Stimulated activated naive CD8-positive, alpha-beta T cell treated with anti-CD3 and anti-CD28 coated beads, Interleukin-15, amount 100 ng/mL, for 72 hours (primary cell): ENCODE measurements at regions not wholly inside any gene's neighbourhood (a gene's known extent, or its start where the extent isn't known, plus 50 kb on each side); places are given as distances from the start of the nearest gene placed in this dataset.

Source experiments
- ATAC-seq: fragments of 150-1000 bp; cut with Tn5 transposase; 2 replicates; pipeline ENCODE4 v1.10.0; 2021; ENCODE audit warnings: mild to moderate bottlenecking, moderate library complexity
- DNase-seq, 2 donors: peaks; one replicate each; pipeline ENCODE4 v3.0.0; 2021 to 2022
- H3K27ac Mint-ChIP-seq, 2 donors: one replicate each; pipeline ENCODE4 v1.8.0; 2022; ENCODE audit warnings: mild to moderate bottlenecking in 2 of 2, mixed read lengths in 2 of 2, moderate library complexity in 2 of 2
- H3K27me3 Mint-ChIP-seq: one replicate; pipeline ENCODE4 v1.8.0; 2022; ENCODE audit warnings: mixed read lengths
- H3K4me1 Mint-ChIP-seq: one replicate; pipeline ENCODE4 v1.8.0; 2022; ENCODE audit warnings: mild to moderate bottlenecking, mixed read lengths
- H3K4me3 Mint-ChIP-seq, 2 donors: one replicate each; pipeline ENCODE4 v1.8.0; 2022; ENCODE audit warnings: mild to moderate bottlenecking in 2 of 2, mixed read lengths in 2 of 2, moderate library complexity in 1 of 2
- H3K9me3 Mint-ChIP-seq, 2 donors: one replicate each; pipeline ENCODE4 v1.8.0; 2022; ENCODE audit warnings: mixed read lengths in 2 of 2

GRCh38 chr2:128635361-128635900 is 316.8 kb upstream of the HS6ST1 start:
- DNase-seq (no peak), ATAC-seq (peak; percentile 27)
- peaks cover 27% of the 10 kb centered on the region for H3K27me3 Mint-ChIP-seq
- no peak overlapping the region for H3K4me3 Mint-ChIP-seq
- peaks cover 16% of the 10 kb centered on the region for H3K4me1 Mint-ChIP-seq
- no peak overlapping the region for H3K27ac Mint-ChIP-seq
- no peaks in the 10 kb centered on the region for H3K9me3 Mint-ChIP-seq

- Mint-ChIP-seq H3K27me3 (peaks cover 19% of the 10 kb centered on the region), H3K4me3 (no peak overlapping the region), H3K27ac (no peak overlapping the region), H3K9me3 (no peaks in the 10 kb centered on the region), H3K4me1 (peaks cover 14% of the 10 kb centered on the region)
- DNase-seq (no peak), ATAC-seq (no peak)
These were observed 318.1 kb upstream of the HS6ST1 start for GRCh38 chr2:128636802-128637147.

GRCh38 chr2:128637481-128638155 is 318.9 kb upstream of the HS6ST1 start:
- Mint-ChIP-seq H3K4me1 (peaks cover 9% of the 10 kb centered on the region), H3K9me3 (no peaks in the 10 kb centered on the region), H3K27ac (no peak overlapping the region), H3K4me3 (no peak overlapping the region), H3K27me3 (peaks cover 10% of the 10 kb centered on the region)
- DNase-seq (no peak), ATAC-seq (no peak)

GRCh38 chr2:128638341-128639119 is 319.9 kb upstream of the HS6ST1 start:
- H3K27ac Mint-ChIP-seq: no peak overlapping the region
- H3K4me1 Mint-ChIP-seq: peaks cover 9% of the 10 kb centered on the region
- ATAC-seq: no peak
- no peaks in the 10 kb centered on the region for H3K9me3 Mint-ChIP-seq
- peaks cover 8% of the 10 kb centered on the region for H3K27me3 Mint-ChIP-seq
- DNase-seq: no peak
- no peak overlapping the region for H3K4me3 Mint-ChIP-seq

- H3K9me3 Mint-ChIP-seq: no peaks in the 10 kb centered on the region
These were observed 320.4 kb upstream of the HS6ST1 start for GRCh38 chr2:128639120-128639477.

GRCh38 chr2:128639693-128640092 is 321.0 kb upstream of the HS6ST1 start:
- Mint-ChIP-seq H3K9me3 (no peaks in the 10 kb centered on the region), H3K27me3 (peaks cover 8% of the 10 kb centered on the region), H3K4me3 (no peak overlapping the region), H3K27ac (no peak overlapping the region), H3K4me1 (peaks cover 9% of the 10 kb centered on the region)
- ATAC-seq: no peak
- DNase-seq: no peak

More at GRCh38 chr2:128639120-128639477, 320.4 kb upstream of the HS6ST1 start:
- Mint-ChIP-seq H3K27ac (no peak overlapping the region), H3K27me3 (peaks cover 8% of the 10 kb centered on the region), H3K4me3 (no peak overlapping the region), H3K4me1 (peaks cover 9% of the 10 kb centered on the region)
- no peak for ATAC-seq
- DNase-seq: no peak

- no peak for ATAC-seq
These were observed 321.6 kb upstream of the HS6ST1 start for GRCh38 chr2:128640166-128640844.

GRCh38 chr2:128640845-128641360 is 322.2 kb upstream of the HS6ST1 start:
- Mint-ChIP-seq H3K4me3 (no peak overlapping the region), H3K27me3 (peaks cover 8% of the 10 kb centered on the region), H3K9me3 (no peaks in the 10 kb centered on the region), H3K27ac (no peak overlapping the region), H3K4me1 (peaks cover 9% of the 10 kb centered on the region)
- ATAC-seq: no peak
- no peak for DNase-seq

More at GRCh38 chr2:128640166-128640844, 321.6 kb upstream of the HS6ST1 start:
- no peak for DNase-seq
- no peaks in the 10 kb centered on the region for H3K9me3 Mint-ChIP-seq
- H3K27ac Mint-ChIP-seq: no peak overlapping the region
- no peak overlapping the region for H3K4me3 Mint-ChIP-seq
- H3K27me3 Mint-ChIP-seq: peaks cover 8% of the 10 kb centered on the region
- H3K4me1 Mint-ChIP-seq: peaks cover 9% of the 10 kb centered on the region

- Mint-ChIP-seq H3K27ac (peak overlapping the region in 1 of 2 donors; percentile 15), H3K4me1 (peaks cover 9% of the 10 kb centered on the region), H3K4me3 (no peak overlapping the region), H3K27me3 (peaks cover 8% of the 10 kb centered on the region), H3K9me3 (no peaks in the 10 kb centered on the region)
- DNase-seq: no peak
- peak; percentile 59 for ATAC-seq
These were observed 322.9 kb upstream of the HS6ST1 start for GRCh38 chr2:128641421-128642080.

GRCh38 chr2:128642316-128642715 is 323.6 kb upstream of the HS6ST1 start:
- no peak overlapping the region for H3K4me3 Mint-ChIP-seq

GRCh38 chr2:128642821-128643220 is 324.2 kb upstream of the HS6ST1 start:
- no peak for ATAC-seq
- Mint-ChIP-seq H3K9me3 (no peaks in the 10 kb centered on the region), H3K4me3 (no peak overlapping the region), H3K27ac (peak overlapping the region in 1 of 2 donors; percentile 2), H3K27me3 (peaks cover 3% of the 10 kb centered on the region), H3K4me1 (peaks cover 9% of the 10 kb centered on the region)
- no peak for DNase-seq

More at GRCh38 chr2:128642316-128642715, 323.6 kb upstream of the HS6ST1 start:
- H3K27me3 Mint-ChIP-seq: peaks cover 8% of the 10 kb centered on the region
- DNase-seq (no peak), ATAC-seq (no peak)
- H3K9me3 Mint-ChIP-seq: no peaks in the 10 kb centered on the region
- H3K27ac Mint-ChIP-seq: no peak overlapping the region
- peaks cover 9% of the 10 kb centered on the region for H3K4me1 Mint-ChIP-seq

GRCh38 chr2:128643221-128644065 is 324.8 kb upstream of the HS6ST1 start:
- Mint-ChIP-seq H3K4me3 (no peak overlapping the region), H3K9me3 (no peaks in the 10 kb centered on the region), H3K27ac (peak overlapping the region in 1 of 2 donors; percentile 2), H3K4me1 (peaks cover 9% of the 10 kb centered on the region), H3K27me3 (no peaks in the 10 kb centered on the region)
- ATAC-seq (no peak), DNase-seq (no peak)

- Mint-ChIP-seq H3K9me3 (no peaks in the 10 kb centered on the region), H3K4me3 (no peak overlapping the region), H3K27ac (no peak overlapping the region), H3K4me1 (peaks cover 9% of the 10 kb centered on the region), H3K27me3 (no peaks in the 10 kb centered on the region)
- DNase-seq (no peak), ATAC-seq (no peak)
These were observed 325.5 kb upstream of the HS6ST1 start for GRCh38 chr2:128644156-128644555.

GRCh38 chr2:128644718-128645256 is 326.1 kb upstream of the HS6ST1 start:
- DNase-seq (no peak), ATAC-seq (no peak)
- Mint-ChIP-seq H3K27ac (peak overlapping the region in 1 of 2 donors; percentile 27), H3K4me3 (no peak overlapping the region), H3K9me3 (no peaks in the 10 kb centered on the region), H3K4me1 (peaks cover 9% of the 10 kb centered on the region), H3K27me3 (no peaks in the 10 kb centered on the region)
